Liver (tissue), 8 donors: ENCODE measurements at regions not wholly inside any gene's neighbourhood (a gene's known extent, or its start where the extent isn't known, plus 50 kb on each side); places are given as distances from the start of the nearest gene placed in this dataset.

Source experiments
- DNase-seq: peaks from one replicate; pipeline ENCODE4 v3.0.0-alpha.2; 2017; ENCODE audit warnings: low spot score
- H3K27ac ChIP-seq, 2 donors: one replicate each; pipeline ENCODE4 v1.7.0; 2013; ENCODE audit warnings: inconsistent platforms in 2 of 2, low read length in 2 of 2, control low read depth in 1 of 2, low read depth in 1 of 2, mild to moderate bottlenecking in 1 of 2
- H3K27me3 ChIP-seq, 4 donors: one replicate each; pipeline versions ENCODE4 v1.6.1 to v1.7.0; 2013; ENCODE audit warnings: low read length in 3 of 4, inconsistent platforms in 1 of 4, mild to moderate bottlenecking in 1 of 4, moderate library complexity in 1 of 4; ENCODE audit not compliant: control insufficient read depth in 4 of 4, insufficient read depth in 4 of 4
- H3K36me3 ChIP-seq, 4 donors: one replicate each; pipeline versions ENCODE4 v1.6.1 to v1.7.0; 2013; ENCODE audit warnings: low read length in 3 of 4, mild to moderate bottlenecking in 3 of 4, low read depth in 1 of 4, moderate library complexity in 1 of 4; ENCODE audit not compliant: control insufficient read depth in 4 of 4, insufficient read depth in 3 of 4
- H3K4me1 ChIP-seq, 4 donors: one replicate each; pipeline versions ENCODE4 v1.6.1 to v1.7.0; 2013; ENCODE audit warnings: low read length in 3 of 4, mild to moderate bottlenecking in 3 of 4, moderate library complexity in 1 of 4; ENCODE audit not compliant: control insufficient read depth in 4 of 4, insufficient read depth in 4 of 4
- H3K4me3 ChIP-seq, 3 donors: one replicate each; pipeline versions ENCODE4 v1.6.1 to v1.7.0; 2013; ENCODE audit warnings: low read length in 3 of 3, control low read depth in 1 of 3, low read depth in 1 of 3, mild to moderate bottlenecking in 1 of 3
- H3K9ac ChIP-seq, 2 donors: one replicate each; pipeline ENCODE4 v1.7.0; 2013; ENCODE audit warnings: low read length in 2 of 2, mild to moderate bottlenecking in 2 of 2, moderate library complexity in 2 of 2, control low read depth in 1 of 2, low read depth in 1 of 2
- H3K9me3 ChIP-seq, 4 donors: one replicate each; pipeline versions ENCODE4 v1.6.1 to v1.7.0; 2013; ENCODE audit warnings: low read length in 3 of 4; ENCODE audit not compliant: control insufficient read depth in 4 of 4
- CTCF ChIP-seq: fragments of 150-350 bp; IDR thresholded peaks from 2 replicates; pipeline ENCODE4 v1.5.1; 2017; ENCODE audit warnings: improper control_type of control experiment, low read depth, low read length; ENCODE audit not compliant: missing input control
- FOXA1 ChIP-seq: IDR thresholded peaks from 2 replicates; pipeline ENCODE4 v1.6.1; 2016; ENCODE audit warnings: antibody characterized with exemption
- FOXA2 ChIP-seq: IDR thresholded peaks from 2 replicates; pipeline ENCODE4 v1.6.1; 2016; ENCODE audit warnings: antibody characterized with exemption
- GABPA ChIP-seq, 2 donors: IDR thresholded peaks in 1 of 2; conservative IDR thresholded peaks in 1 of 2; 2 replicates each; pipeline ENCODE4 v1.6.1; 2016; ENCODE audit warnings: antibody characterized with exemption in 2 of 2, mild to moderate bottlenecking in 1 of 2, moderate library complexity in 1 of 2
- HNF4A ChIP-seq, 2 donors: conservative IDR thresholded peaks; 2 replicates each; pipeline ENCODE4 v1.6.1; 2016; ENCODE audit warnings: antibody characterized with exemption in 2 of 2, mild to moderate bottlenecking in 2 of 2
- HNF4G ChIP-seq: IDR thresholded peaks from 2 replicates; pipeline ENCODE4 v1.6.1; 2016; ENCODE audit warnings: antibody characterized with exemption
- JUND ChIP-seq, 2 donors: IDR thresholded peaks; 2 replicates each; pipeline ENCODE4 v1.6.1; 2016; ENCODE audit warnings: antibody characterized with exemption in 2 of 2
- MAX ChIP-seq: IDR thresholded peaks from 2 replicates; pipeline ENCODE4 v1.6.1; 2016; ENCODE audit warnings: antibody characterized with exemption
- NR2F2 ChIP-seq: IDR thresholded peaks from 2 replicates; pipeline ENCODE4 v1.6.1; 2016; ENCODE audit warnings: antibody characterized with exemption
- RAD21 ChIP-seq, 2 donors: IDR thresholded peaks; 2 replicates each; pipeline ENCODE4 v1.6.1; 2016; ENCODE audit warnings: antibody characterized with exemption in 2 of 2, mild to moderate bottlenecking in 2 of 2
- RXRA ChIP-seq, 2 donors: IDR thresholded peaks; 2 replicates each; pipeline ENCODE4 v1.6.1; 2017 to 2018; ENCODE audit warnings: antibody characterized with exemption in 2 of 2, mild to moderate bottlenecking in 1 of 2
- TAF1 ChIP-seq: conservative IDR thresholded peaks from 2 replicates; pipeline ENCODE4 v1.6.1; 2016; ENCODE audit warnings: antibody characterized with exemption, mild to moderate bottlenecking
- YY1 ChIP-seq: IDR thresholded peaks from 2 replicates; pipeline ENCODE4 v1.6.1; 2016; ENCODE audit warnings: antibody characterized with exemption, mild to moderate bottlenecking
- WGBS: extraction: QIAGEN DNeasy Blood & Tissue Kit; methylation state at CpG from one replicate; pipeline ENCODE4 v1.1.7; 2013; 5-methylcytosine and 5-hydroxymethylcytosine counted together
- TF ChIP-seq, protein P1 (sequence below): IDR thresholded peaks from 2 replicates; pipeline ENCODE4 v1.6.1; 2016; ENCODE audit warnings: antibody characterized with exemption
- TF ChIP-seq, protein P2 (sequence below): IDR thresholded peaks from 2 replicates; pipeline ENCODE4 v1.6.1; 2016; ENCODE audit warnings: antibody characterized with exemption
- TF ChIP-seq, protein P3 (sequence below): IDR thresholded peaks from 2 replicates; pipeline ENCODE4 v1.6.1; 2016; ENCODE audit warnings: antibody characterized with exemption, mild to moderate bottlenecking
- donor health status: healthy.
- donor health status: healthy.
- donor health status: healthy.
- donor health status: healthy.
- donor health status: healthy.

- 76% methylated on average over 3 of the region's 3 CpGs for WGBS
- H3K4me3 ChIP-seq = no peak overlapping the region
- no peak overlapping the region for H3K27ac ChIP-seq
- no peaks in the 10 kb centered on the region for H3K4me1 ChIP-seq
- DNase-seq = no peak
- H3K9me3 ChIP-seq = no peaks in the 10 kb centered on the region
- TF ChIP-seq JUND (IDR thresholded peaks at IDR 0.05) = no peak
- H3K9ac ChIP-seq = no peak overlapping the region
- no peaks in the 10 kb centered on the region for H3K36me3 ChIP-seq
- no peaks in the 10 kb centered on the region for H3K27me3 ChIP-seq
Observed at GRCh38 chr17:6938637-6939036, 57.2 kb upstream of the ALOX12 start.

DNA sequence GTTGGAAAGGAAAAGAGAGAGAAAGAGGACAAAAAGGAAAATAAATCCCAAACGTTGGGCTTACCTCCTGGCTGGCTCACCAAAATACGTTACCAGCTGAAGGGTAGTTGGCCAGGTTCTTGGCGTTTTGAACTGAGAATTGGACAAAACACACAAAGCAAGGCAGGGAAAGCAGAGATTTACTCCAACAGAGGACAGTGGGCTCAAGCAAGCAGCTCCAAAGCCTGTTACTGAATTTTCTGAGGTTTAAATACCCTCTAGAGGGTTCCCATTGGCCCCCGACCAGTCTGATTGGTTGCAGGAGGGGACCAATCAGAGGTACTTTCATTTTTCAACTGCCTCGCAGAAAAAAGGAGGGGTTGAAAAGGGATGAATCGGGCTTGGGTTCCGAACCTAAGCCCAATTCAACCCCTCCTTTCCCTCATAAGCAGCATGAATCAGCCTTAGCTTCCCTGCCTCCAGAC is 55.6 kb upstream of the ALOX12 start:
- Histone ChIP-seq H3K4me1 (no peaks in the 10 kb centered on the region), H3K9me3 (no peaks in the 10 kb centered on the region), H3K9ac (no peak overlapping the region), H3K36me3 (no peaks in the 10 kb centered on the region), H3K4me3 (no peak overlapping the region), H3K27ac (no peak overlapping the region), H3K27me3 (no peaks in the 10 kb centered on the region)
- TF ChIP-seq, protein P1, sequence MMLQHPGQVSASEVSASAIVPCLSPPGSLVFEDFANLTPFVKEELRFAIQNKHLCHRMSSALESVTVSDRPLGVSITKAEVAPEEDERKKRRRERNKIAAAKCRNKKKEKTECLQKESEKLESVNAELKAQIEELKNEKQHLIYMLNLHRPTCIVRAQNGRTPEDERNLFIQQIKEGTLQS = no peak
- TF ChIP-seq FOXA2 = no peak
- TF ChIP-seq MAX = no peak
- TF ChIP-seq, protein P2, sequence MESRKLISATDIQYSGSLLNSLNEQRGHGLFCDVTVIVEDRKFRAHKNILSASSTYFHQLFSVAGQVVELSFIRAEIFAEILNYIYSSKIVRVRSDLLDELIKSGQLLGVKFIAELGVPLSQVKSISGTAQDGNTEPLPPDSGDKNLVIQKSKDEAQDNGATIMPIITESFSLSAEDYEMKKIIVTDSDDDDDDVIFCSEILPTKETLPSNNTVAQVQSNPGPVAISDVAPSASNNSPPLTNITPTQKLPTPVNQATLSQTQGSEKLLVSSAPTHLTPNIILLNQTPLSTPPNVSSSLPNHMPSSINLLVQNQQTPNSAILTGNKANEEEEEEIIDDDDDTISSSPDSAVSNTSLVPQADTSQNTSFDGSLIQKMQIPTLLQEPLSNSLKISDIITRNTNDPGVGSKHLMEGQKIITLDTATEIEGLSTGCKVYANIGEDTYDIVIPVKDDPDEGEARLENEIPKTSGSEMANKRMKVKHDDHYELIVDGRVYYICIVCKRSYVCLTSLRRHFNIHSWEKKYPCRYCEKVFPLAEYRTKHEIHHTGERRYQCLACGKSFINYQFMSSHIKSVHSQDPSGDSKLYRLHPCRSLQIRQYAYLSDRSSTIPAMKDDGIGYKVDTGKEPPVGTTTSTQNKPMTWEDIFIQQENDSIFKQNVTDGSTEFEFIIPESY = no peak
- no peak for TF ChIP-seq CTCF
- no peak for TF ChIP-seq RAD21 (IDR thresholded peaks at IDR 0.05)
- TF ChIP-seq YY1 = no peak
- no peak for TF ChIP-seq GABPA (IDR thresholded peaks at IDR 0.05 in 1 of 2, conservative IDR thresholded peaks at IDR 0.05 in 1 of 2)
- TF ChIP-seq HNF4G = no peak
- no peak for TF ChIP-seq RXRA (IDR thresholded peaks at IDR 0.05)
- no peak for TF ChIP-seq HNF4A (conservative IDR thresholded peaks at IDR 0.05)
- no peak for TF ChIP-seq NR2F2
- no peak for TF ChIP-seq JUND (IDR thresholded peaks at IDR 0.05)
- no peak for TF ChIP-seq TAF1
- TF ChIP-seq FOXA1 = no peak
- TF ChIP-seq, protein P3, sequence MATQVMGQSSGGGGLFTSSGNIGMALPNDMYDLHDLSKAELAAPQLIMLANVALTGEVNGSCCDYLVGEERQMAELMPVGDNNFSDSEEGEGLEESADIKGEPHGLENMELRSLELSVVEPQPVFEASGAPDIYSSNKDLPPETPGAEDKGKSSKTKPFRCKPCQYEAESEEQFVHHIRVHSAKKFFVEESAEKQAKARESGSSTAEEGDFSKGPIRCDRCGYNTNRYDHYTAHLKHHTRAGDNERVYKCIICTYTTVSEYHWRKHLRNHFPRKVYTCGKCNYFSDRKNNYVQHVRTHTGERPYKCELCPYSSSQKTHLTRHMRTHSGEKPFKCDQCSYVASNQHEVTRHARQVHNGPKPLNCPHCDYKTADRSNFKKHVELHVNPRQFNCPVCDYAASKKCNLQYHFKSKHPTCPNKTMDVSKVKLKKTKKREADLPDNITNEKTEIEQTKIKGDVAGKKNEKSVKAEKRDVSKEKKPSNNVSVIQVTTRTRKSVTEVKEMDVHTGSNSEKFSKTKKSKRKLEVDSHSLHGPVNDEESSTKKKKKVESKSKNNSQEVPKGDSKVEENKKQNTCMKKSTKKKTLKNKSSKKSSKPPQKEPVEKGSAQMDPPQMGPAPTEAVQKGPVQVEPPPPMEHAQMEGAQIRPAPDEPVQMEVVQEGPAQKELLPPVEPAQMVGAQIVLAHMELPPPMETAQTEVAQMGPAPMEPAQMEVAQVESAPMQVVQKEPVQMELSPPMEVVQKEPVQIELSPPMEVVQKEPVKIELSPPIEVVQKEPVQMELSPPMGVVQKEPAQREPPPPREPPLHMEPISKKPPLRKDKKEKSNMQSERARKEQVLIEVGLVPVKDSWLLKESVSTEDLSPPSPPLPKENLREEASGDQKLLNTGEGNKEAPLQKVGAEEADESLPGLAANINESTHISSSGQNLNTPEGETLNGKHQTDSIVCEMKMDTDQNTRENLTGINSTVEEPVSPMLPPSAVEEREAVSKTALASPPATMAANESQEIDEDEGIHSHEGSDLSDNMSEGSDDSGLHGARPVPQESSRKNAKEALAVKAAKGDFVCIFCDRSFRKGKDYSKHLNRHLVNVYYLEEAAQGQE = no peak
- DNase-seq = no peak
- WGBS = 83% methylated on average over 7 of the region's 7 CpGs
